ENCODE measurements at regions not wholly inside any gene's neighbourhood (a gene's known extent, or its start where the extent isn't known, plus 50 kb on each side); places are given as distances from the start of the nearest gene placed in this dataset.
A peak's percentile ranks its signal among the peaks of the same experiment; 100 is the strongest.

DNA sequence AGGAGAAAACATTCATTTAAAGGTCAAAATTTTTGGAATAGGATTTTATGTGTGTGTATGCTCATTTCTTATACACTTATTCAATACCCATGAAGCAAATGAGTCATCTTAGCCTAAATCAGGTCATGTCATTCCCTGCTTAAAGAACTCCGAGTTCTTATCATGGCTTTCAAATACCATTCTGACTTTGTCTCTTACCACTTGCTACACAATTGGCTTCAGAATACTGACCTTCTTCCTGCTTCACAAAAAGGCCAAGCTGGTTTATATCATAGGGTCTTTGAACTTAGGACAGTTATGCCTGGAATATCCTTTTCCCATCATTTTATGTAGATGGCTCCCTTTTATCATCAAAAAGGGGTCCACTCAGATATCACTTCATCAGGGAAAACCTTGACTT lies 652.2 kb upstream of the WWC1 start:
- TF ChIP-seq, protein P1, sequence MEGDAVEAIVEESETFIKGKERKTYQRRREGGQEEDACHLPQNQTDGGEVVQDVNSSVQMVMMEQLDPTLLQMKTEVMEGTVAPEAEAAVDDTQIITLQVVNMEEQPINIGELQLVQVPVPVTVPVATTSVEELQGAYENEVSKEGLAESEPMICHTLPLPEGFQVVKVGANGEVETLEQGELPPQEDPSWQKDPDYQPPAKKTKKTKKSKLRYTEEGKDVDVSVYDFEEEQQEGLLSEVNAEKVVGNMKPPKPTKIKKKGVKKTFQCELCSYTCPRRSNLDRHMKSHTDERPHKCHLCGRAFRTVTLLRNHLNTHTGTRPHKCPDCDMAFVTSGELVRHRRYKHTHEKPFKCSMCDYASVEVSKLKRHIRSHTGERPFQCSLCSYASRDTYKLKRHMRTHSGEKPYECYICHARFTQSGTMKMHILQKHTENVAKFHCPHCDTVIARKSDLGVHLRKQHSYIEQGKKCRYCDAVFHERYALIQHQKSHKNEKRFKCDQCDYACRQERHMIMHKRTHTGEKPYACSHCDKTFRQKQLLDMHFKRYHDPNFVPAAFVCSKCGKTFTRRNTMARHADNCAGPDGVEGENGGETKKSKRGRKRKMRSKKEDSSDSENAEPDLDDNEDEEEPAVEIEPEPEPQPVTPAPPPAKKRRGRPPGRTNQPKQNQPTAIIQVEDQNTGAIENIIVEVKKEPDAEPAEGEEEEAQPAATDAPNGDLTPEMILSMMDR (IDR thresholded peaks at IDR 0.05; ENCODE audit: insufficient read depth, low read length, severe bottlenecking) = no peak
- Histone ChIP-seq H3K36me3 (ENCODE audit: control insufficient read depth, insufficient read depth, low read length) (no peaks in the 10 kb centered on the region), H3K4me3 (ENCODE audit: low read depth, low read length) (no peak overlapping the region), H3K27me3 (ENCODE audit: control insufficient read depth, insufficient read depth, low read length) (no peaks in the 10 kb centered on the region)
- DNase-seq (ENCODE audit: low read depth) = peak; percentile 64
- FAIRE-seq = no peak

DNA sequence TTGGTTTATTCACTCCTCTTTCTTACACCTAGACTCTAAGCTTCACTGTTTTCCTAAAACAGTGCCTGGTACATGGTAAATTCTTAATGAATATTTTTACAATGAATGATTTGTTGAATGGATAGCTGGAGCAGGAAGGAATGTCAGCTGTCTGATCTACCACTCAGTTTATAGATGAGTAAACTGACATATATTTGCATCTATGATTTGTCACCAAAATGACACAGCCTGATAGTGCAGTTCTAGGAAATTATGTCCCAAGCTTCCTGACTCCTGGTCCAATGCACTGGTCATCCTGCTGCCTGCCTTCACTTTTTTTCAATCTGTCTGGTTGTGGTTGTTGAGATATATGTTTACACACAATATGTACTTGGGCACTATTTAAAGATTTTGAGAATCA lies 651.7 kb upstream of the WWC1 start:
- TF ChIP-seq, protein P1 (IDR thresholded peaks at IDR 0.05; ENCODE audit: insufficient read depth, low read length, severe bottlenecking) = no peak
- DNase-seq (ENCODE audit: low read depth) (peak; percentile 56), FAIRE-seq (no peak)
- H3K36me3 ChIP-seq (ENCODE audit: control insufficient read depth, insufficient read depth, low read length) = no peaks in the 10 kb centered on the region
- H3K4me3 ChIP-seq (ENCODE audit: low read depth, low read length) = no peak overlapping the region
- no peaks in the 10 kb centered on the region for H3K27me3 ChIP-seq (ENCODE audit: control insufficient read depth, insufficient read depth, low read length)

DNA sequence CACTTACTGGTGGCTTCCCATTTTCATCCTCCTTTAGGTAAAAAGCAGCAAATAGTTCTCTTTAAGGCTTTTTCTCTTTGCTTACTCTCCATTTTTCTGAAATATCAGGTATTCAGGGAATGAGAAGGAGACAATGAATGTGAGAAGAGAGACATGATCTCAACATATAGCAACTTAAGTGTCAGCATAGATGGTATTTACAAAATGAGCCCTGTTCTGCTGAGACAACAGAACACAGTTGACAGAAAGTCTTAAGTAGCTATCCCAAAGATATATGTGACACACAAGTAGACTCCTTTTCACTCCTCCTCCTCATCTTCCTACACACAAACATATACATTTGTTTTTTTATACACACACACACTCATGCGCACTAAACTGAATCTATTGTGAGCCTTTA lies 649.3 kb upstream of the WWC1 start:
- FAIRE-seq (no peak), DNase-seq (ENCODE audit: low read depth) (peak; percentile 15)
- no peaks in the 10 kb centered on the region for H3K27me3 ChIP-seq (ENCODE audit: control insufficient read depth, insufficient read depth, low read length)
- no peaks in the 10 kb centered on the region for H3K36me3 ChIP-seq (ENCODE audit: control insufficient read depth, insufficient read depth, low read length)
- H3K4me3 ChIP-seq (ENCODE audit: low read depth, low read length) = no peak overlapping the region
- TF ChIP-seq, protein P1 (IDR thresholded peaks at IDR 0.05; ENCODE audit: insufficient read depth, low read length, severe bottlenecking) = no peak

DNA sequence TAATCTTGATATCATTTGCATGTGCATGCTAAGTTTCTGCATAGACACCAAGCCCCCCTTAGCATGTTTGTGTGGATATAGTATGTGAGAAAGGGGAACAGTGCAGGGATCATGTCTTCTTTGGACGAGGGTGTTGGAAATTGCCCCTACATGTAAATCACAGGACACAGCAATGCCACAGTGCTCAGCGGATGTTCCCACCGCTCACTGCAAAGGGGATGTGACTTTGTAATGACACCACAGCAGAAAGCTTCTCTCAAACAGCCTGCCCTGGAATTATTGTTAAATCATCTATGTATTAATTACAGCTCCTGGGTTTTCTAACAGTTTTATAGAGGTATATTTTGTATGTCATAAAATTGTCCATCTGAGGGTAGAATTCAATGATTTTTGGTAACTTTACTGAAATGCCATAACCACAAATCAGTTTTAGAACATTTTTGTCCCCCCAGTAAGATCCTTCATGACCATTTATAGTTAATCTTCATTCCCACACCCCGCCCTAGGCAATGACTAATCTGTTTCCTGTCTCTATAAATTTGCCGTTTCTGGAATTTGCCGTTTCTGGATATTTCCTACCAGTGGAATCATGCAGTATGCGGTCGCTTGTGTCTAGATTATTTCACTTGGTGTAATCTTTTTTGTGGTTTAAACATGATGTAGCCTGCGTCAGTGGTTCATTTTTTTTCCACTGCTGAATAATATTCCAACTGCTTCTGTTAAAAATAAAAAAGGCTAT lies 648.5 kb upstream of the WWC1 start:
- Histone ChIP-seq H3K27me3 (ENCODE audit: control insufficient read depth, insufficient read depth, low read length) (no peaks in the 10 kb centered on the region), H3K36me3 (ENCODE audit: control insufficient read depth, insufficient read depth, low read length) (no peaks in the 10 kb centered on the region), H3K4me3 (ENCODE audit: low read depth, low read length) (no peak overlapping the region)
- TF ChIP-seq, protein P1 (IDR thresholded peaks at IDR 0.05; ENCODE audit: insufficient read depth, low read length, severe bottlenecking) = no peak
- no peak for FAIRE-seq
- DNase-seq (ENCODE audit: low read depth) = peak; percentile 87

DNA sequence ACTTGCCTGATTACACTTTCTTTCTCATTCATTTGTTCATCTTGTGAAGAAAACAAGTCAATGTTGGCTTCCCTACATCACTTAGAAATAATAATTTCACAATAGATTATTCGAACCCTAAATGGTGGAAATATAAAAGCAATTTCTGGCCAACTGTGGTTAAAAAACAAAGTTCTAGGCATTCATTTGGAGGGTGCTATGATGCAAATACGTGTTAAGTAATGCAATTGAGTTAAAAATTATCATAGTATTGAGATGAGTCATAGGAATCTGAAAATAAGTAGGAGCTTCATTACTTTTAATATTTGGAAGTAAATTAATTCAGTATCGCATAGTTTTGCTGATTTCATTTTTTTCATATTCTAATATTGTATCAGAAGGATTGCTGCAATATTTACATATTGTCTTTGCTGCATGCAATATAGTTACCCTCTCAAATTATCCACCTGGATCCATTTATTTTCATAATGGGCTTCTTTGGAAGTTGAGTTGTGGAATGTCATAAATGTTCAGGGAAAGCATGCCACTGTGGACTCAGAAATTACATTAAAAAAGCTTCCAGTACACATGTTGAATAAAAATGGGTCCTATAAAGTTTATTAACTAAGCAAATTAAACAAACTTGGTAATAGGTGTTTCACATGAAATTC lies 647.7 kb upstream of the WWC1 start:
- TF ChIP-seq, protein P1 (IDR thresholded peaks at IDR 0.05; ENCODE audit: insufficient read depth, low read length, severe bottlenecking) = no peak
- Histone ChIP-seq H3K36me3 (ENCODE audit: control insufficient read depth, insufficient read depth, low read length) (no peaks in the 10 kb centered on the region), H3K27me3 (ENCODE audit: control insufficient read depth, insufficient read depth, low read length) (no peaks in the 10 kb centered on the region), H3K4me3 (ENCODE audit: low read depth, low read length) (no peak overlapping the region)
- FAIRE-seq = no peak
- peak; percentile 65 for DNase-seq (ENCODE audit: low read depth)

Measured in bronchial epithelial cell (primary cell).